ENCODE measurements at regions not wholly inside any gene's neighbourhood (a gene's known extent, or its start where the extent isn't known, plus 50 kb on each side); places are given as distances from the start of the nearest gene placed in this dataset.

- no peak for DNase-seq (ENCODE audit: low read depth)
Measured at GRCh38 chr1:56313560-56313959, 265.8 kb downstream of the PLPP3 start.

DNA sequence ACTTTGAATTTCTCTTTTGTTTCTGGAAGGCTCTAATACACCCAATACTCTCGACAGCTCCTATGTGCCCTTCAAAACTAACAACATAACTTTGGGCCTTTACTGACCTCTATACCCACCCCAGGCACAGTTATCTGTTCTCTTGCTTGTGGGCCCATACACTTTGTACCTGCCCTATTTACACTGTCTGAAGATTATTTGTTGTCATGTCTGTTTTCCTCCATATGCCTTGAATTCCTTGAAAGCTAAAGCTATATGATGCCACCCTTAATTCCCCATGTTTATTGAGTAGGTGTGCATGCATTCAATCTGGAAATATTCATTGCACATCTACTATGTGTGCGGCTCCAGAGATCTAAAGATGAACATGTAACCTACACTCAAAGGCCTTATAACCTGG lies 267.6 kb downstream of the PLPP3 start:
- DNase-seq (ENCODE audit: low read depth) = no peak

DNA sequence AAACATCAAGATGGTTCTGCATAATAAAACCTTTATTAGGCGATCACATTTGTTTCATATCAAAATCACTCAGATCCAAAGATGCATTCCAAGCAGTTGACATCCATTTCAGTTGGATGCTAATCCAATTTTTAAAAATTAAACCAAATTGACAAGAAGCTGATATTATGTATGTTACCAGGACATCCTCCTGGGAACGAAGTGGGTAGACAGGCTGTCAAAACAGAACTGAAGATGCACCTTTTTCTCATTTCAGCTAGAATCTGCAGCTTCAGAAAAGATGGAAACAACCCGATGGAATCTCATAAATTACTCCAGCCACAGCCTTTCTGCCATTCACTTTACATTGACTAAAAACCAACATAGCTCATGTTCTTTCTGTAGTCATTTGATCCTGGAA lies 268.4 kb downstream of the PLPP3 start:
- DNase-seq (ENCODE audit: low read depth) = no peak

- DNase-seq (ENCODE audit: low read depth) = no peak
Measured at GRCh38 chr1:56309065-56309464, 270.3 kb downstream of the PLPP3 start.

GRCh38 chr1:56304975-56305374 lies 274.4 kb downstream of the PLPP3 start:
- no peak for DNase-seq (ENCODE audit: low read depth)

- DNase-seq (ENCODE audit: low read depth) = no peak
Measured at GRCh38 chr1:56303805-56304204, 275.6 kb downstream of the PLPP3 start.

GRCh38 chr1:56302878-56303277 lies 276.5 kb downstream of the PLPP3 start:
- DNase-seq (ENCODE audit: low read depth) = no peak

- DNase-seq (ENCODE audit: low read depth) = no peak
Measured at GRCh38 chr1:56301791-56302190, 277.6 kb downstream of the PLPP3 start.

DNA sequence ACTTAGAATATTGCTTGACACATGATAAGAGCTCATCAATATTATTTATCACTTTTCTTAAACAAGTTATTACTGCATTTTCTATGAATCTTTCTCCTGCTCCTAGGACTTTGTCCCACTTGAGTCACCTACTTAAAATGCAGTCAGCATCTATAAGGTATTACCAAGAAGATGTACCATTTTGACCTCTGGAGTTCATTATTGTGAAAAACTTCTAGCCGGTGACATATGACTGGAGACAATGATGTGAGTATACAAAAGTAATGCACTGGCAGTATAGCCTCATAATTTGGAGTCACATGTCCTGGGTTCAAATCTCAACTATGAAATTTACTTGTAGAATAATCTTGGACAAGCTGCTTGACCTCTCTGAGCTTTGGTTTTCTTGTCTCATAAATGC lies 278.5 kb downstream of the PLPP3 start:
- DNase-seq (ENCODE audit: low read depth) = no peak

GRCh38 chr1:56298866-56299265 lies 280.5 kb downstream of the PLPP3 start:
- DNase-seq (ENCODE audit: low read depth) = no peak

DNA sequence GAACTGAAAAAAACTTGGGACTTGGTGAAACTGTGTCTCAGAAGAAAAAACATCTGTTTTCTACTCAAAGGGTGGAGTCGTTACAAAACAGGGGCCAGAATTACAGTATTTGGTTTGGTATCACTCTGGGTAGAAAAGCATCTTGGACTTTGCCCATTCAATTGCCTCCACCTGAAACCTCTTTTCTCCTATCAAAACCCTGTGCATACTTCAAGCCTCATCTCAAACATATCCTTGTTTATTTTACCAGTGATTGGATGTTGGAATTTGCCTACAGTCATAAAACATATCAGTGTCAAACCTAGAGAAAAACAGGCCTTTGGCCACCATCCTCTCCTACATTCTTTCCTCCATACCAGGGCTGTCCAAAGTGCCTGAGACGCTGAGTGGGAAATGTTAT lies 281.5 kb downstream of the PLPP3 start:
- no peak for DNase-seq (ENCODE audit: low read depth)

DNA sequence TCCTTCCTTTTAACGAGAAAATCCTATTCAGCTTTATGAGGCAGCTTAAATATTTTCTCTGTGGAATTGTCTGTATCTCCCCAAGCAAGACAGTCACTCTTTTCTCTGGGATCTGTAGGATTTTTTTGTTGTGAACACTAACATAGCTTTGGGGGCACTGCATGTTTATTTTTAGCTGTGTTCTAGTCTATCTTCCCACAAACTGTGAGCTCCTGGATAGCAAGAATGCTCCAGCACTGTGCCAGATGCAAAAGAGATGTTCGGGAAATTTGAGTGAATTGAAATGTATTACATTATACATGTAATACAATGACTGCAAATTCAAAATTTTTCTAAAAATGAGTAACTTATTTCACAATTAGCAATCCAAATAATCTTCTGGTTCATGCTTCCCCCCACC lies 282.2 kb downstream of the PLPP3 start:
- DNase-seq (ENCODE audit: low read depth) = no peak

DNA sequence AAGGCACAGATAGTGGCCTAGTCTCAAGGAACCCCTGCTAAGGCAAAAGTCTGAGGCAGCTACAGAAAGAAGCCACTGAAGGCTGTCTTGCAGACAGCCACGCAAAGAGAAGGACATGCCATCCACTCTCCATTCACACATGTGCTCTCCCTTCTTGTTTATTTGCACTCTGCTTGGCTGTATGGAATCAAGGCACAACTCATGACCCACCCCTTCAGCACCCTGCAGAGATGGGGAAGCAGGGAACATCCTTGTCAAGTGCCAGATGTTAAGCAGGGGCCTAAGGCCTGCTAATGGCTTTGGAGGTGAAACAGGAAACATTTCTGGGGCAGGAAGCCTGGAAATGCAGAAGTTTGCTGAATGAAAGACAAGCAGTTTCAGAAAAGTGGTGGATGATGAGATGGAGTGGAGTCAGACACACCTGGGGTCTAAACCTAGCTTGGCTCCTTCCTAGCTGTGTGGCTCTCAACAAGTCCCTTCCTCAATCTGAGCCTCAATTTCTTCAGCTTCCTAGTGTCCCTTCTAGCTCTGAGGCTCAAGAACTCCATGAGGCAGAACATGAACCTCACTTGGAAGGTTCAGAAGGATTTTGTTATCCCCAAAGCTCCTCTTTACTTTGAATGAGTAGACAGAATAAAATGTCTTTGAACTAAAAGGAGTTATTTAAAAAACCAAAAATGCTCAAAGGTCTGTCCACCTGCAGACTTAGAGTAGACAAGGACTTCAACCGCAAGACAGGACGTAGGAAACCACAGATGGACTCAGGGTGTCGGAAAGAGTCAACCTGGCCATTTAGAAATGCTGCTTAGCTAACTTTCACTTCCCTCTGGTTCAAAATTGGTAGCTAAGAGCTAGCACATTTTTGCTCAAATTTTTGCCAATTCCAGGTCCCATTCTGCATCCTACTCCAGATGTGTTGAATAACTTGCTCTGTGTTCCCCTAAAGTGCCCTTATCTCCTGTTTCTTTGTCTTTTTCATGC lies 283.1 kb downstream of the PLPP3 start:
- DNase-seq (ENCODE audit: low read depth) = no peak

- no peak for DNase-seq (ENCODE audit: low read depth)
Measured at GRCh38 chr1:56291374-56291919, 287.9 kb downstream of the PLPP3 start.

DNA sequence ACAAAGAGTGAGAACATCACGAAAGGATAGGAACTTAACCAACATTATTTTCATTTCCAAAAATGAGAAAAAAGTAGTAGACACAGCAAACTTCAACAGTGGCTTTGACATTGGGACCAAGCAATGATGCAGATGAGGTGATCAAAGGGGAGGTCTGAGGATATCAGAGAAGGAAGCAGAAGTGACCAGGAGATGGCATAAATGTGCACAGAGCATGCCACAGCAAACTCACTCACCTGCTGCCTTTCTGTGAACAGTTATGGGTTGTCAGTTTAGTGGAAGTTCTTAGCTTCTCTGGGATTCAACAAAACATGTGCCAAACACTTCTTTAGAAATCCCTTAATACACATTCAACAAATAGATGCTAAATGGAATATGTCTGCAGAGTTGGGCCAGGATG lies 290.1 kb downstream of the PLPP3 start:
- no peak for DNase-seq (ENCODE audit: low read depth)

DNA sequence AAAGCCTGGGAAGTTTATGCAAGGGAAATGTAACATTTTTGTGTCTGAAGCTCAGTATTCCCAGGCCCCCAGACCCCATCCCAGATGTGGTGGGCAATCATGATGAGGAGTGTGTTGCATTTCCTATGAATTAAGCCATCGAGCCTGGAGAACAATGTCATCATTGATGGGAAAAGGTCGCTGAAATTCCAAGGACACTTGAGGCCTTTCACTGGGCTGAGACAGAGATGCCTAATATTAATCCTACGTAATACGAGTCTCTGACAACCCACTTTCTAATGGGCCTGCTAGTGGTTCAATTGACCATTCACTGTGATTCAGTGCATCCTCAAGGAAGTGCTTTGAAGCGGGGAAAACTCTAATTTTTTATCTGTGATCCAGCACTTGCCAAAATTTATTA lies 291.6 kb downstream of the PLPP3 start:
- no peak for DNase-seq (ENCODE audit: low read depth)

DNA sequence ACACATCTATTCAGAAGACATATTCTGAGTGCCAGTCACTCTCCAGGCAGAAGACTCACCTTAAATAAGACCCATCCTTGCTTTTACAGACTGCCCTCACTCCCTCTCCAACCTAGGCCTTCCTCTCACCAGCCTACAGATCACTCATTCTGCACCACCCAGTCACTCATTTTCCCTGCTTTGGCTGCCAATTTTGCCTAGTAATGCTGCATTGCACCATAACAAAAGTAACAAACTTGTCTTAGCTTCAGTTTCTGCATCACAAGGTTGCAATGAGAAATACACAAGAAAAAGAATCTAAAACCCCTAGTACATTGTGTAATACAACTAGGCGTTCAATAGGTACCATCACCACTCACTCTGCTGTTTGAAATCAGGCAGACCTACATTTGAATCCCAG lies 292.4 kb downstream of the PLPP3 start:
- no peak for DNase-seq (ENCODE audit: low read depth)

DNA sequence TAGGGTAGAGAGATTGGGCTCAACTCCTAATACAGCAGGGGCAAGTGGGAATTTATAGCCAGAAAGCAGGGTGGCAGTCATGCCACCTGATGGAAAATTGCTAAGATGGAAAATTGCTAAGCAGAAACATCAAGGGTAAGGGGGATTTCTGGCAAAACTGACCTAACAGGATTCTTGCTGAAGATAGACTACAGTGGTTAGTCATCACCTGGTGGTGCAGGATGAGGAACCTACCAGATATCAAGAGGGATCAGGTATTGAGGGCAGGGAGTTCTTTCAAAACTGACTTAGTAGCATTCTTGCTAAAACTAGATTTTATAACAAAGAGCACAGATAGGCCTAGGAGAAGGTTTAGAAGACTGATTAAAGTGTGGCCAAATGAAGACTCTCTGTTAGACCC lies 292.9 kb downstream of the PLPP3 start:
- no peak for DNase-seq (ENCODE audit: low read depth)

DNA sequence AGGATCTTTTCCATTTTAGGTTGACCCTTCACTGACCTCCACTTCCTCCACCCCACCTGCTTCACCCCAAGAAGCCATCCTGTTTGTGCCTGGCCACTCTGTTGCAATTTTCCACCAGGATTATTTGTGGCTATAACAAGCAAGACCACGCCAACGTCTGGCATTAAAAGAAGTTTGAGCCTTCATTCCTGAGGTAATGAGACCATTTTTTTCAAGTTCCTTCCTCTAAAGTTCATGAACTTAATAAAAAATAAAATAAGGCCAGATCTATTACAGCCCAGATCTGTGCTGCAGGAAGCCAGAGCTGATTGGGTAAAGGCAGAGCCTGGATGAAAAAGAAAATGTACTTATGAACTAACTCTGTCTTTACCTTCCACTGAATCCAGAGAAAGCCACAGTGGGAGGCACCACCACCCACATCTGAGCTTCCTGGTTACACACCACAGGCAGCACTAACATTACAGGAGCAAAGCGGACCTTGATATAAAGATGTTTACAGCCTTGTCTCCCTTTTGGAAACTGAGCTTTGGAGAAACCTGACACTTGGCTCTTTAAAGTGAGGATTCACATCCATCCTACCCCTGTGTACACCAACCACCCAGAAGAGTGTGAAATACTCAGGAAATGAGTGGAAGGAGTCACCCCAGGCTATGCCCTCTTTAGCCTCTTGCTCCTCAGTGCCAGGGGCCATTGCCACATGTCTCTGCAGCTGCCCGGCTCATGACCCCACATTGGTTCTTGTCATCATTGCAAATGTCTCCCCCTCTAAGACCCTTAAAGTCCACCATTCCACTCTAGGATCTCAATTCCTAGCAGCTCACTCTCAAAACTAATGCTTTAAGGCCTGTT lies 293.6 kb downstream of the PLPP3 start:
- no peak for DNase-seq (ENCODE audit: low read depth)

DNA sequence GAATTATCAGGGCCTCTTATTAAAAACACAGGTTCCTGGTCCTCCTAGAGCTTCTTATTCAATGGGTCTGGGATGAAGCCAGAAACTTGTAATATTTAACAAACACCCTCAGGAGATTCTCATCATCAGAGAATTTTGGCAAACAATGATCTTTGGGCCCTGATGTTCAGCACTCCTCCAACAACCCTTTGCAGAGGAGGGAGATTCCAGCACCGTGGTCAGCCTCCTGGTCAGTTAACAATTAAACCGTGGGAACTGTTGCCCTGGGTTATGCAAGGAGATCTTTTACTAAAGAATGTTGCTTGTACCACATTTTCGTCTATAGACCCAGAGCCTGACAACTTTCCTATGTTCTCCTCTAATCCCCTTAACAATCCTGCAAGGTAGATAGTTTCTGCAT lies 294.4 kb downstream of the PLPP3 start:
- no peak for DNase-seq (ENCODE audit: low read depth)

DNA sequence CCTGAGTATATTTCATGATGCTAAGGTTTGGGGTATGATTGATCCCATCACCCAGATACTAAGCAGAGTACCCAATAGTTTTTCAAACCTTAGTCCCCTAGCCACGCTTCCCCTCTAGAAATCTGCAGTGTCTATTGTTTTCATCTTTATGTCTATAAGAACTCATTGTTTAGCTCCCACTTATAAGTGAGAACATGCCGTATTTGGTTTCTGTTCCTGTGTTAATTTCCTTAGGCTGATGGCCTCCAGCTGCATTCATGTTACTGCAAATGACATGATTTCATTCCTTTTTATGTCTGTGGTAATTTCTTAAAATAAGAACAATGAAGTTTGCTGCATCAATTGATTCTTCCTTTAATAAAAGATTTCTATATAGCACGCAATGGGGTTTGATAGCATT lies 301.3 kb downstream of the PLPP3 start:
- no peak for DNase-seq (ENCODE audit: low read depth)

- DNase-seq (ENCODE audit: low read depth) = no peak
Measured at GRCh38 chr1:56268519-56269140, 310.7 kb downstream of the PLPP3 start.
